Amniotic stem cell (primary cell): ENCODE measurements at regions not wholly inside any gene's neighbourhood (a gene's known extent, or its start where the extent isn't known, plus 50 kb on each side); places are given as distances from the start of the nearest gene placed in this dataset.

Source experiments
- DNase-seq: peaks from one replicate; lab custom pipeline; 2025; lab: John Stamatoyannopoulos, UW

DNA sequence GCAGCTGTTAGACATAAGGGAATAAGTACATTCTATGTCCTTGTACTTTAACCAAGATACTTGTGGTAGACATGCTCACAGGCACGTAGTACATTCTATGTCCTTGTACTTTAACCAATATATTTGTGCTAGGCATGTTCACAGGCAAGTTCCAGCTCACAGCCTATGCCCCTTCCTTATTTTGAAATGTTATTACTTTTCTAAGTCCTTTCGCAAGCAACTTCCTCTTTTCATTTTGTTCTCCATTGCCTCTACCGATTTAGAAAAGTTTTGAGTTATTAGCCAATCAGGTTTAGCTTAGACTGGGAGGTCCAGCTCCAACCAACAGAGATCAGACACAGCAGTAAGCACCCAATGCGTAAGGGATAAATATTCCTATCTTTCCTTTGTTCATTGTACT is 60.1 kb upstream of the NUDT7 start:
- no peak for DNase-seq

DNA sequence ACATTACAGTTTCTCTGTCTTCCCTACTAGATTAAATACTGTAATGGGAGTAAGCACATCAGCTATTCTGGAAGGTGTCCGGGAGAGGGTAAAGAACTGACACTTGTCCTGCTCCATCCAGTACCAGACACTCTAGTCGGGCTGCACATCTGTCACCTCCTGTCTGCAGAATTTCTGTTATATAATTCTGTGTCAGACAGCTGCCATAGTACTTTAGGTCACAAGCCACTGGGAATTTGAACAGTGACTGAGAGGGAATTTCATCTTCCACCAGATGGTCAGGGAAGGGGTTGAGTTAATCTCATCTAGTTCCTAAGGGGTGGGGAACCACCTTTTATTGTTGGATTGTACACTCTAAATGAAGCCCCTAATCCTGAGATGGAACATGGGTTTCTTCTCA is 58.6 kb upstream of the NUDT7 start:
- no peak for DNase-seq

- no peak for DNase-seq
Measured at GRCh38 chr16:77666771-77667170, 55.5 kb upstream of the NUDT7 start.

DNA sequence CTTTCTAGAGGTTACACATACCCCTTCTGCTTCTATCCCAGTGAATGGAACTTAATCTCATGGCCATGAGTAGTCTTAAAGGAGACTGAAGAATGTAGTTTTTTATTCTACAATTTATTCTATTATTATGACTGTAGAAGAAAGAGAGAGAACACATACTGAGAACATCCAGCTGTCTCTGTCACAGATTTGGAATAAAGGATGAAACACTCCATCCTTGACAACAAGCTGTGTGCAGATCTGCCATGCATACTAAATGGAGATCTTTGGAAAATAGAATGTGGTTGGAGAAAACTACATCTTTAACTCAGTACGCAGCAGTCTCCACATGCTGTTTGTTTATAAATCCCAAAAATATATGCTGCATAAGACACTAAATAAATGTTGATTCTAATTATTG is 54.1 kb upstream of the NUDT7 start:
- no peak for DNase-seq

- no peak for DNase-seq
Measured at GRCh38 chr16:77669057-77669456, 53.3 kb upstream of the NUDT7 start.
